HG03565 (cell line): ENCODE measurements at regions not wholly inside any gene's neighbourhood (a gene's known extent, or its start where the extent isn't known, plus 50 kb on each side); places are given as distances from the start of the nearest gene placed in this dataset.
"Not testable (repeated sequence)": the region's sequence is repeated elsewhere in the genome, so short reads cannot be mapped to it uniquely, and the experiment has no call there.

Experiments used
- ATAC-seq: cut with Tn5 transposase; IDR thresholded peaks from one replicate; pipeline ENCODE4 v1.9.1; 2021; ENCODE audit warnings: mild to moderate bottlenecking, moderate library complexity; ENCODE audit not compliant: unreplicated experiment

GRCh38 chrX:43188296-43188695, 410.3 kb upstream of the PPP1R2C start:
- ATAC-seq: no peak

- ATAC-seq: no peak
These were observed 433.6 kb upstream of the PPP1R2C start for GRCh38 chrX:43211570-43211969.

- no peak for ATAC-seq
These were observed 437.9 kb upstream of the MAOA start for GRCh38 chrX:43218198-43218597.

GRCh38 chrX:43224496-43224895, 431.6 kb upstream of the MAOA start:
- no peak for ATAC-seq

- ATAC-seq: no peak
These were observed 430.3 kb upstream of the MAOA start for GRCh38 chrX:43225626-43226328.

GRCh38 chrX:43238461-43238945, 417.6 kb upstream of the MAOA start:
- ATAC-seq: no peak

- ATAC-seq: no peak
These were observed 416.7 kb upstream of the MAOA start for GRCh38 chrX:43239356-43239755.

- ATAC-seq: no peak
These were observed 400.5 kb upstream of the MAOA start for GRCh38 chrX:43255596-43255995.

GRCh38 chrX:43266487-43266886, 389.6 kb upstream of the MAOA start:
- ATAC-seq: no peak

- no peak for ATAC-seq
These were observed 388.4 kb upstream of the MAOA start for GRCh38 chrX:43267652-43268051.

GRCh38 chrX:43269201-43269600, 386.9 kb upstream of the MAOA start:
- no peak for ATAC-seq

GRCh38 chrX:43277879-43278278, 378.2 kb upstream of the MAOA start:
- ATAC-seq: no peak

- ATAC-seq: no peak
These were observed 377.7 kb upstream of the MAOA start for GRCh38 chrX:43278440-43278839.

- no peak for ATAC-seq
These were observed 376.7 kb upstream of the MAOA start for GRCh38 chrX:43279341-43279808.

- ATAC-seq: no peak
These were observed 372.9 kb upstream of the MAOA start for GRCh38 chrX:43283187-43283586.

GRCh38 chrX:43311625-43312024, 344.5 kb upstream of the MAOA start:
- ATAC-seq: not testable (repeated sequence)

GRCh38 chrX:43313035-43313434, 343.1 kb upstream of the MAOA start:
- no peak for ATAC-seq

GRCh38 chrX:43314525-43314924, 341.6 kb upstream of the MAOA start:
- no peak for ATAC-seq

GRCh38 chrX:43315622-43316021, 340.5 kb upstream of the MAOA start:
- ATAC-seq: no peak

GRCh38 chrX:43316146-43316545, 340.0 kb upstream of the MAOA start:
- no peak for ATAC-seq

GRCh38 chrX:43317378-43317777, 338.7 kb upstream of the MAOA start:
- no peak for ATAC-seq

GRCh38 chrX:43328358-43328946, 327.6 kb upstream of the MAOA start:
- ATAC-seq: no peak

GRCh38 chrX:43333543-43333942, 322.6 kb upstream of the MAOA start:
- no peak for ATAC-seq
